ENCODE measurements at regions not wholly inside any gene's neighbourhood (a gene's known extent, or its start where the extent isn't known, plus 50 kb on each side); places are given as distances from the start of the nearest gene placed in this dataset.
"Not testable (repeated sequence)": the region's sequence is repeated elsewhere in the genome, so short reads cannot be mapped to it uniquely, and the experiment has no call there.

- no peak overlapping the region for H3K27ac ChIP-seq (ENCODE audit: poor library complexity, severe bottlenecking)
- ATAC-seq (ENCODE audit: low read depth), result no peak
- no peak for DNase-seq (ENCODE audit: low spot score)
- no peaks in the 10 kb centered on the region for H3K27me3 ChIP-seq (ENCODE audit: insufficient read depth, poor library complexity, severe bottlenecking)
- no peaks in the 10 kb centered on the region for H3K9me3 ChIP-seq (ENCODE audit: severe bottlenecking)
- no peaks in the 10 kb centered on the region for H3K36me3 ChIP-seq (ENCODE audit: low read depth)
- no peak for TF ChIP-seq CTCF (IDR thresholded peaks at IDR 0.05; ENCODE audit: poor library complexity, severe bottlenecking)
- H3K4me1 ChIP-seq (ENCODE audit: insufficient read depth, poor library complexity, severe bottlenecking), result no peaks in the 10 kb centered on the region
- H3K4me3 ChIP-seq (ENCODE audit: severe bottlenecking), result no peak overlapping the region
These were observed 270.8 kb downstream of the CD83 start for GRCh38 chr6:14388371-14388770.

- not testable (repeated sequence) for H3K4me1 ChIP-seq (ENCODE audit: insufficient read depth, poor library complexity, severe bottlenecking); H3K27me3 ChIP-seq (ENCODE audit: insufficient read depth, poor library complexity, severe bottlenecking); H3K4me3 ChIP-seq (ENCODE audit: severe bottlenecking); ATAC-seq (ENCODE audit: low read depth); H3K36me3 ChIP-seq (ENCODE audit: low read depth); DNase-seq (ENCODE audit: low spot score); H3K9me3 ChIP-seq (ENCODE audit: severe bottlenecking); H3K27ac ChIP-seq (ENCODE audit: poor library complexity, severe bottlenecking)
These were observed 272.2 kb downstream of the CD83 start for GRCh38 chr6:14389776-14390175.

- Histone ChIP-seq H3K4me1 (ENCODE audit: insufficient read depth, poor library complexity, severe bottlenecking) (no peaks in the 10 kb centered on the region), H3K27ac (ENCODE audit: poor library complexity, severe bottlenecking) (no peak overlapping the region), H3K27me3 (ENCODE audit: insufficient read depth, poor library complexity, severe bottlenecking) (no peaks in the 10 kb centered on the region), H3K36me3 (ENCODE audit: low read depth) (no peaks in the 10 kb centered on the region), H3K9me3 (ENCODE audit: severe bottlenecking) (no peaks in the 10 kb centered on the region), H3K4me3 (ENCODE audit: severe bottlenecking) (no peak overlapping the region)
- ATAC-seq (ENCODE audit: low read depth) (no peak), DNase-seq (ENCODE audit: low spot score) (no peak)
- no peak for TF ChIP-seq CTCF (IDR thresholded peaks at IDR 0.05; ENCODE audit: poor library complexity, severe bottlenecking)
These were observed 273.2 kb downstream of the CD83 start for GRCh38 chr6:14390805-14391204.

- Histone ChIP-seq H3K4me3 (ENCODE audit: severe bottlenecking) (no peak overlapping the region), H3K27me3 (ENCODE audit: insufficient read depth, poor library complexity, severe bottlenecking) (no peaks in the 10 kb centered on the region), H3K4me1 (ENCODE audit: insufficient read depth, poor library complexity, severe bottlenecking) (no peaks in the 10 kb centered on the region), H3K36me3 (ENCODE audit: low read depth) (no peaks in the 10 kb centered on the region), H3K9me3 (ENCODE audit: severe bottlenecking) (no peaks in the 10 kb centered on the region), H3K27ac (ENCODE audit: poor library complexity, severe bottlenecking) (no peak overlapping the region)
- no peak for ATAC-seq (ENCODE audit: low read depth)
- TF ChIP-seq CTCF (IDR thresholded peaks at IDR 0.05; ENCODE audit: poor library complexity, severe bottlenecking), result no peak
- DNase-seq (ENCODE audit: low spot score), result no peak
These were observed 276.3 kb downstream of the CD83 start for GRCh38 chr6:14393910-14394309.

GRCh38 chr6:14396392-14396791 is 278.8 kb downstream of the CD83 start:
- Histone ChIP-seq H3K4me1 (ENCODE audit: insufficient read depth, poor library complexity, severe bottlenecking) (no peaks in the 10 kb centered on the region), H3K27ac (ENCODE audit: poor library complexity, severe bottlenecking) (no peak overlapping the region), H3K9me3 (ENCODE audit: severe bottlenecking) (no peaks in the 10 kb centered on the region), H3K4me3 (ENCODE audit: severe bottlenecking) (no peak overlapping the region), H3K27me3 (ENCODE audit: insufficient read depth, poor library complexity, severe bottlenecking) (no peaks in the 10 kb centered on the region), H3K36me3 (ENCODE audit: low read depth) (no peaks in the 10 kb centered on the region)
- ATAC-seq (ENCODE audit: low read depth) (no peak), DNase-seq (ENCODE audit: low spot score) (no peak)
- TF ChIP-seq CTCF (IDR thresholded peaks at IDR 0.05; ENCODE audit: poor library complexity, severe bottlenecking), result no peak
